Parathyroid adenoma (tissue), 2 donors: ENCODE measurements at regions not wholly inside any gene's neighbourhood (a gene's known extent, or its start where the extent isn't known, plus 50 kb on each side); places are given as distances from the start of the nearest gene placed in this dataset.

Source experiments
- H2AFZ ChIP-seq: fragments of 300-600 bp; sonication (generic); one replicate; pipeline ENCODE4 v1.7.0; 2017; ENCODE audit warnings: antibody characterized with exemption, mild to moderate bottlenecking
- H3K27ac ChIP-seq: fragments of 300-600 bp; sonication (generic); one replicate; pipeline ENCODE4 v1.7.0; 2017
- H3K27me3 ChIP-seq: fragments of 300-600 bp; sonication (generic); one replicate; pipeline ENCODE4 v1.7.0; 2017; ENCODE audit warnings: low read length; ENCODE audit not compliant: control insufficient read depth, insufficient read depth
- H3K36me3 ChIP-seq: fragments of 300-600 bp; sonication (generic); one replicate; pipeline ENCODE4 v1.7.0; 2017; ENCODE audit warnings: low read length; ENCODE audit not compliant: control insufficient read depth, insufficient read depth
- H3K4me1 ChIP-seq: fragments of 300-600 bp; sonication (generic); one replicate; pipeline ENCODE4 v1.7.0; 2017; ENCODE audit warnings: control low read depth
- H3K4me2 ChIP-seq: fragments of 300-600 bp; sonication (generic); one replicate; pipeline ENCODE4 v1.7.0; 2017; ENCODE audit warnings: low read length
- H3K4me3 ChIP-seq: fragments of 300-600 bp; sonication (generic); one replicate; pipeline ENCODE4 v1.7.0; 2017; ENCODE audit warnings: low read depth, low read length
- H3K79me2 ChIP-seq: fragments of 300-600 bp; sonication (generic); one replicate; pipeline ENCODE4 v1.7.0; 2017; ENCODE audit warnings: control low read depth
- H3K9ac ChIP-seq: fragments of 300-600 bp; sonication (generic); one replicate; pipeline ENCODE4 v1.7.0; 2017; ENCODE audit warnings: mild to moderate bottlenecking
- H3K9me3 ChIP-seq: fragments of 300-600 bp; sonication (generic); one replicate; pipeline ENCODE4 v1.7.0; 2017; ENCODE audit warnings: low read length; ENCODE audit not compliant: control insufficient read depth
- CTCF ChIP-seq: fragments of 300-600 bp; sonication (generic); IDR thresholded peaks from one replicate; pipeline ENCODE4 v1.7.0; 2017; ENCODE audit warnings: antibody characterized with exemption, mild to moderate bottlenecking
- donor health status: primary hyperparathyroidism.

- no peaks in the 10 kb centered on the region for H3K36me3 ChIP-seq
- no peak for TF ChIP-seq CTCF
- no peak overlapping the region for H3K4me3 ChIP-seq
Measured at GRCh38 chr9:13817754-13818278, 496.1 kb downstream of the NFIB start.

GRCh38 chr9:13816837-13817236 is 497.1 kb downstream of the NFIB start:
- Histone ChIP-seq H2AFZ (no peak overlapping the region), H3K4me2 (no peak overlapping the region)

More at GRCh38 chr9:13817754-13818278, 496.1 kb downstream of the NFIB start:
- H3K4me2 ChIP-seq: no peak overlapping the region
- H3K27ac ChIP-seq: no peak overlapping the region
- H3K27me3 ChIP-seq: no peaks in the 10 kb centered on the region
- no peaks in the 10 kb centered on the region for H3K4me1 ChIP-seq
- no peaks in the 10 kb centered on the region for H3K79me2 ChIP-seq
- no peaks in the 10 kb centered on the region for H3K9me3 ChIP-seq
- H2AFZ ChIP-seq: no peak overlapping the region
- H3K9ac ChIP-seq: no peak overlapping the region

GRCh38 chr9:13814647-13815400 is 499.1 kb downstream of the NFIB start:
- H3K4me2 ChIP-seq: no peak overlapping the region
- no peak overlapping the region for H3K4me3 ChIP-seq
- H3K27me3 ChIP-seq: no peaks in the 10 kb centered on the region
- TF ChIP-seq CTCF: no peak
- no peaks in the 10 kb centered on the region for H3K9me3 ChIP-seq
- no peak overlapping the region for H3K27ac ChIP-seq
- H3K36me3 ChIP-seq: no peaks in the 10 kb centered on the region
- H3K4me1 ChIP-seq: no peaks in the 10 kb centered on the region
- no peak overlapping the region for H3K9ac ChIP-seq
- H3K79me2 ChIP-seq: no peaks in the 10 kb centered on the region
- no peak overlapping the region for H2AFZ ChIP-seq

More at GRCh38 chr9:13816837-13817236, 497.1 kb downstream of the NFIB start:
- Histone ChIP-seq H3K9me3 (no peaks in the 10 kb centered on the region), H3K4me1 (no peaks in the 10 kb centered on the region), H3K4me3 (no peak overlapping the region), H3K27ac (no peak overlapping the region), H3K27me3 (no peaks in the 10 kb centered on the region), H3K9ac (no peak overlapping the region), H3K79me2 (no peaks in the 10 kb centered on the region), H3K36me3 (no peaks in the 10 kb centered on the region)
- TF ChIP-seq CTCF: no peak

- no peaks in the 10 kb centered on the region for H3K4me1 ChIP-seq
- no peaks in the 10 kb centered on the region for H3K9me3 ChIP-seq
- no peaks in the 10 kb centered on the region for H3K27me3 ChIP-seq
- TF ChIP-seq CTCF: no peak
- no peak overlapping the region for H3K4me2 ChIP-seq
- no peak overlapping the region for H3K9ac ChIP-seq
- H3K79me2 ChIP-seq: no peaks in the 10 kb centered on the region
- H2AFZ ChIP-seq: no peak overlapping the region
- no peak overlapping the region for H3K27ac ChIP-seq
- H3K4me3 ChIP-seq: no peak overlapping the region
- H3K36me3 ChIP-seq: no peaks in the 10 kb centered on the region
Measured at GRCh38 chr9:13811876-13812275, 502.1 kb downstream of the NFIB start.

GRCh38 chr9:13810510-13810909 is 503.4 kb downstream of the NFIB start:
- Histone ChIP-seq H2AFZ (no peak overlapping the region), H3K36me3 (no peaks in the 10 kb centered on the region), H3K79me2 (no peaks in the 10 kb centered on the region), H3K4me1 (no peaks in the 10 kb centered on the region), H3K27me3 (no peaks in the 10 kb centered on the region), H3K9ac (no peak overlapping the region), H3K4me3 (no peak overlapping the region), H3K27ac (no peak overlapping the region), H3K4me2 (no peak overlapping the region), H3K9me3 (no peaks in the 10 kb centered on the region)
- TF ChIP-seq CTCF: no peak
